Fibroblast of lung (primary cell): ENCODE measurements at regions not wholly inside any gene's neighbourhood (a gene's known extent, or its start where the extent isn't known, plus 50 kb on each side); places are given as distances from the start of the nearest gene placed in this dataset.

Experiments
- DNase-seq, 2 donors: peaks; one replicate each; pipeline versions ENCODE4 v3.0.0 to v3.0.0-alpha.2; 2010; ENCODE audit warnings: low read depth in 2 of 2
- H2AFZ ChIP-seq: 2 replicates; pipeline ENCODE4 v1.5.1; 2012; ENCODE audit warnings: low read length, control low read depth, inconsistent platforms
- H3K27ac ChIP-seq: 2 replicates; pipeline ENCODE4 v1.5.1; 2011; ENCODE audit warnings: low read length, control low read depth; ENCODE audit not compliant: insufficient read depth
- H3K27me3 ChIP-seq: 2 replicates; pipeline ENCODE4 v1.5.1; 2011; ENCODE audit warnings: mild to moderate bottlenecking, low read length; ENCODE audit not compliant: control insufficient read depth, insufficient read depth
- H3K36me3 ChIP-seq: 2 replicates; pipeline ENCODE4 v1.5.1; 2011; ENCODE audit warnings: low read length; ENCODE audit not compliant: control insufficient read depth, insufficient read depth
- H3K4me1 ChIP-seq: 2 replicates; pipeline ENCODE4 v1.5.1; 2011; ENCODE audit warnings: low read length; ENCODE audit not compliant: control insufficient read depth, insufficient read depth; ENCODE audit errors: extremely low read depth
- H3K4me2 ChIP-seq: 2 replicates; pipeline ENCODE4 v1.5.1; 2011; ENCODE audit warnings: low read length, control low read depth; ENCODE audit not compliant: insufficient read depth; ENCODE audit errors: extremely low read depth
- H3K4me3 ChIP-seq, 4 experiments: fragments of 200-600 bp in 1 of 4; sonication (generic) in 1 of 4; replicated peaks in 1 of 4; 2 replicates each; pipeline ENCODE4 v1.5.1; 2011 to 2016; ENCODE audit warnings: low read length in 4 of 4, low read depth in 3 of 4, mild to moderate bottlenecking in 3 of 4, control low read depth in 2 of 4, inconsistent platforms in 1 of 4, mixed read lengths in 1 of 4; ENCODE audit not compliant: insufficient read depth in 1 of 4; ENCODE audit errors: control extremely low read depth in 1 of 4
- H3K79me2 ChIP-seq: 2 replicates; pipeline ENCODE4 v1.5.1; 2012; ENCODE audit warnings: mild to moderate bottlenecking, low read length, inconsistent platforms; ENCODE audit not compliant: control insufficient read depth, insufficient read depth
- H3K9ac ChIP-seq: 2 replicates; pipeline ENCODE4 v1.5.1; 2011; ENCODE audit warnings: mild to moderate bottlenecking, low read length, control low read depth; ENCODE audit not compliant: insufficient read depth
- H3K9me3 ChIP-seq: 2 replicates; pipeline ENCODE4 v1.5.1; 2012; ENCODE audit warnings: low read depth, low read length; ENCODE audit not compliant: control insufficient read depth, insufficient read depth
- H4K20me1 ChIP-seq: 2 replicates; pipeline ENCODE4 v1.5.1; 2011; ENCODE audit warnings: low read length; ENCODE audit not compliant: control insufficient read depth, insufficient read depth; ENCODE audit errors: extremely low read depth
- EZH2 ChIP-seq: IDR thresholded peaks from 2 replicates; pipeline ENCODE4 v1.5.1; 2012; ENCODE audit warnings: low read length, control low read depth, mild to moderate bottlenecking; ENCODE audit errors: missing control alignments
- TF ChIP-seq, protein P1 (sequence below), 2 donors: IDR thresholded peaks in 1 of 2; conservative IDR thresholded peaks in 1 of 2; 1 replicate in 1 of 2; 2 replicates in 1 of 2; pipeline ENCODE4 v1.5.1; 2011 to 2012; ENCODE audit warnings: low read length in 2 of 2, control low read depth in 1 of 2, inconsistent platforms in 1 of 2, low read depth in 1 of 2, mild to moderate bottlenecking in 1 of 2

DNA sequence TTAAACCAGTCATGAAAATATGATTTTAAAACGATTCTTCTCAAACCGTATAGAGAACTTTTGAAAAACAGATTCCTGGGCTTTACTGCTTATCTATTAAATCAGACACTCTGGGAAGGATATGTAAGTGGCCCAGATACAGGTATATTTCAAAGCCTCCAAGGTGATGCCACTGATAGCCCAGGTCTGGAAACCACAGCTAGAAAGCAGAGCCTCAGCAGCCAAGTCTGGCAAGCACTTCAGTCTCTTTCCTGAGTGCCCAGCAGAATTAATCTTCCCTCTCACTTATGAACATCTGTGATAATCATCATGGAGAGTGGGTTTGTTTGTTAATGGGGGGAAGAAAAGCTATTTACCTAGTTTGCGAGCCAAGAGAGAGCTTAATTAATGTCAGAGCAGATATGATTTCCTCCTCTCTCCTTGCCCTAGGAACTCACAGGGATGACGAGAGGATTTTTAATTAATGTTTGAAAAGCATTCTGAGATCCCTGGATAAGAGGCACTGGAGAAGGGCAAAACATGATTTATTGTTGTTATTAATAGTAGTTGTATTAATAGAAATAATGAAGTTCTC lies 368.4 kb downstream of the TLE1 start:
- Histone ChIP-seq H2AFZ (no peak overlapping the region), H3K27ac (no peak overlapping the region), H3K79me2 (no peaks in the 10 kb centered on the region)

DNA sequence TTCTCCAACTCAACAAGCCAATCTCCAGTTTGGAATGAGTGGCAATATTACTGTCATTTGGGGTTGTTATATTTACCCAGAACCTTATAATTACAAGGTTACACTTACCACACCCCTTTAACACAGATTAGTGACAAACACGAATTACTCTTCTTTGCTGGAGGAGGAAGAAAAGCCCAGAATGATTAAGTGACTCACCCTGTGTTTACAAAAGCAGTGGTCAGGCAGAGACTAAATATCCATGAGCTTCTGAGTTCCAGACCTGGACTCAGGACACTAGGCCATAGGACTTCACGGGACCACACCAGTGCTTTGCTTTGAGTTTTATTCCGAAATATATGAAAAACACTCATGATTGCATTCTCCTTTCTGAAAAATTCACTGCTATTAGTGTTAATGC lies 370.8 kb downstream of the TLE1 start:
- no peak for TF ChIP-seq EZH2
- TF ChIP-seq, protein P1, sequence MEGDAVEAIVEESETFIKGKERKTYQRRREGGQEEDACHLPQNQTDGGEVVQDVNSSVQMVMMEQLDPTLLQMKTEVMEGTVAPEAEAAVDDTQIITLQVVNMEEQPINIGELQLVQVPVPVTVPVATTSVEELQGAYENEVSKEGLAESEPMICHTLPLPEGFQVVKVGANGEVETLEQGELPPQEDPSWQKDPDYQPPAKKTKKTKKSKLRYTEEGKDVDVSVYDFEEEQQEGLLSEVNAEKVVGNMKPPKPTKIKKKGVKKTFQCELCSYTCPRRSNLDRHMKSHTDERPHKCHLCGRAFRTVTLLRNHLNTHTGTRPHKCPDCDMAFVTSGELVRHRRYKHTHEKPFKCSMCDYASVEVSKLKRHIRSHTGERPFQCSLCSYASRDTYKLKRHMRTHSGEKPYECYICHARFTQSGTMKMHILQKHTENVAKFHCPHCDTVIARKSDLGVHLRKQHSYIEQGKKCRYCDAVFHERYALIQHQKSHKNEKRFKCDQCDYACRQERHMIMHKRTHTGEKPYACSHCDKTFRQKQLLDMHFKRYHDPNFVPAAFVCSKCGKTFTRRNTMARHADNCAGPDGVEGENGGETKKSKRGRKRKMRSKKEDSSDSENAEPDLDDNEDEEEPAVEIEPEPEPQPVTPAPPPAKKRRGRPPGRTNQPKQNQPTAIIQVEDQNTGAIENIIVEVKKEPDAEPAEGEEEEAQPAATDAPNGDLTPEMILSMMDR (conservative IDR thresholded peaks at IDR 0.05 in 1 of 2, IDR thresholded peaks at IDR 0.05 in 1 of 2; ENCODE audit: low read depth in 1 of 2, low read length in 2 of 2), result no peak
- DNase-seq, result peak; percentile 49 to 78

More for the DNA sequence above, 368.4 kb downstream of the TLE1 start:
- DNase-seq, result no peak
- no peaks in the 10 kb centered on the region for H3K36me3 ChIP-seq
- no peak overlapping the region for H3K4me3 ChIP-seq
- no peak for TF ChIP-seq EZH2
- TF ChIP-seq, protein P1 (conservative IDR thresholded peaks at IDR 0.05 in 1 of 2, IDR thresholded peaks at IDR 0.05 in 1 of 2; ENCODE audit: low read depth in 1 of 2, low read length in 2 of 2), result no peak
- no peak overlapping the region for H3K9ac ChIP-seq
- no peaks in the 10 kb centered on the region for H4K20me1 ChIP-seq
- no peaks in the 10 kb centered on the region for H3K9me3 ChIP-seq
- no peak overlapping the region for H3K4me2 ChIP-seq
- H3K27me3 ChIP-seq, result no peaks in the 10 kb centered on the region
- peaks cover 2% of the 10 kb centered on the region for H3K4me1 ChIP-seq

DNA sequence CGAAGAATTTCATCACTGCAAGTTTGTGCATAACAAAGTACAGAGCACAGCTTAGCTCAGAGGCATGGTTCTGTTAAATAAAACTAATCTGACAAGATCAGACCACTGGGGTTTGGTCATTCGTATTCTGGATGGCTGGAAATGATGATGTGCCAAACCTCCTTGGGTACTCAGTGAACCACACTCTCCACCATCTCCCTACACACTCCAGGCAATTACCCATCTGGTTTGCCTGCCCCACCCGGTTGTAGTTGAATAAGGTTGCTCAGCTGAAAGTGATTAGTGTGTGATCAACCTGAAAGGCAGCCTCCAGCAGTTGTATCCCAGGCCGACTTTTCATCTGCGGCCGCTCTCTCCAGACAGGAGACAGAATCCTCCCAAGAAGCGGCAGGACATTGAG lies 371.4 kb downstream of the TLE1 start:
- peak in 1 of 2 donors; percentile 77 for DNase-seq
- H2AFZ ChIP-seq, result no peak overlapping the region
- no peak overlapping the region for H3K4me2 ChIP-seq
- H3K9ac ChIP-seq, result no peak overlapping the region
- no peaks in the 10 kb centered on the region for H4K20me1 ChIP-seq
- no peaks in the 10 kb centered on the region for H3K27me3 ChIP-seq
- peaks cover 2% of the 10 kb centered on the region for H3K4me1 ChIP-seq
- no peaks in the 10 kb centered on the region for H3K79me2 ChIP-seq
- H3K9me3 ChIP-seq, result no peaks in the 10 kb centered on the region
- no peak overlapping the region for H3K27ac ChIP-seq
- H3K36me3 ChIP-seq, result no peaks in the 10 kb centered on the region
- no peak overlapping the region for H3K4me3 ChIP-seq
- TF ChIP-seq, protein P1 (conservative IDR thresholded peaks at IDR 0.05 in 1 of 2, IDR thresholded peaks at IDR 0.05 in 1 of 2; ENCODE audit: low read depth in 1 of 2, low read length in 2 of 2), result no peak
- TF ChIP-seq EZH2, result no peak

More for the DNA sequence above, 370.8 kb downstream of the TLE1 start:
- H3K9ac ChIP-seq, result no peak overlapping the region
- no peaks in the 10 kb centered on the region for H3K36me3 ChIP-seq
- no peak overlapping the region for H3K4me3 ChIP-seq
- H3K79me2 ChIP-seq, result no peaks in the 10 kb centered on the region
- H3K27me3 ChIP-seq, result no peaks in the 10 kb centered on the region
- no peaks in the 10 kb centered on the region for H4K20me1 ChIP-seq
- no peak overlapping the region for H2AFZ ChIP-seq
- H3K4me2 ChIP-seq, result no peak overlapping the region
- H3K27ac ChIP-seq, result no peak overlapping the region
- no peaks in the 10 kb centered on the region for H3K9me3 ChIP-seq
- H3K4me1 ChIP-seq, result peaks cover 2% of the 10 kb centered on the region
